ENCODE measurements at regions not wholly inside any gene's neighbourhood (a gene's known extent, or its start where the extent isn't known, plus 50 kb on each side); places are given as distances from the start of the nearest gene placed in this dataset.

- Histone ChIP-seq H3K27ac (no peak overlapping the region), H3K4me3 (no peak overlapping the region), H3K9me3 (replicated peaks in 1 of 3) (no peaks in the 10 kb centered on the region), H3K27me3 (no peaks in the 10 kb centered on the region), H3K4me1 (replicated peaks in 1 of 2) (no peaks in the 10 kb centered on the region), H3K36me3 (replicated peaks in 1 of 2) (no peaks in the 10 kb centered on the region)
- intact Hi-C loops (cut with DNase I): no loop called here
- WGBS, 4 donors: 74 to 88% (median 80%) methylated on average over 12 to 13 of the region's 13 CpGs
- no peak for TF ChIP-seq POLR2A (IDR thresholded peaks at IDR 0.05)
- no peak for TF ChIP-seq CTCF (IDR thresholded peaks at IDR 0.05)
- no peak for DNase-seq
Measured at GRCh38 chr22:49417833-49418232, 409.8 kb downstream of the BRD1 start.

- 80 to 91% (median 83%) methylated on average over 4 to 7 of the region's 7 CpGs for WGBS, 4 donors
- no peak for DNase-seq
- Histone ChIP-seq H3K27ac (no peak overlapping the region), H3K27me3 (no peaks in the 10 kb centered on the region), H3K4me3 (no peak overlapping the region), H3K4me1 (replicated peaks in 1 of 2) (no peaks in the 10 kb centered on the region), H3K9me3 (replicated peaks in 1 of 3) (no peaks in the 10 kb centered on the region), H3K36me3 (replicated peaks in 1 of 2) (no peaks in the 10 kb centered on the region)
- intact Hi-C loops (cut with DNase I): no loop called here
- no peak for TF ChIP-seq CTCF (IDR thresholded peaks at IDR 0.05)
- no peak for TF ChIP-seq POLR2A (IDR thresholded peaks at IDR 0.05)
Measured at GRCh38 chr22:49417326-49417725, 410.3 kb downstream of the BRD1 start.

GRCh38 chr22:49415151-49415951, 412.3 kb downstream of the BRD1 start:
- 53 to 66% (median 60%) methylated on average over 20 to 21 of the region's 21 CpGs for WGBS, 4 donors
- H3K27me3 ChIP-seq: no peaks in the 10 kb centered on the region
- H3K9me3 ChIP-seq (replicated peaks in 1 of 3): no peaks in the 10 kb centered on the region
- intact Hi-C loops (cut with DNase I): no loop called here
- no peaks in the 10 kb centered on the region for H3K36me3 ChIP-seq (replicated peaks in 1 of 2)
- no peak overlapping the region for H3K4me3 ChIP-seq
- TF ChIP-seq POLR2A (IDR thresholded peaks at IDR 0.05) (no peak), CTCF (IDR thresholded peaks at IDR 0.05) (no peak)
- H3K4me1 ChIP-seq (replicated peaks in 1 of 2): no peaks in the 10 kb centered on the region
- DNase-seq: no peak
- H3K27ac ChIP-seq: no peak overlapping the region

GRCh38 chr22:49413551-49413950, 414.1 kb downstream of the BRD1 start:
- no peaks in the 10 kb centered on the region for H3K4me1 ChIP-seq (replicated peaks in 1 of 2)
- H3K27ac ChIP-seq: no peak overlapping the region
- intact Hi-C loops (cut with DNase I): no loop called here
- H3K36me3 ChIP-seq (replicated peaks in 1 of 2): no peaks in the 10 kb centered on the region
- H3K4me3 ChIP-seq: no peak overlapping the region
- TF ChIP-seq CTCF (IDR thresholded peaks at IDR 0.05) (no peak), POLR2A (IDR thresholded peaks at IDR 0.05) (no peak)
- DNase-seq: no peak
- 56 to 83% (median 74%) methylated on average over 7 to 9 of the region's 9 CpGs for WGBS, 4 donors
- no peaks in the 10 kb centered on the region for H3K27me3 ChIP-seq
- no peaks in the 10 kb centered on the region for H3K9me3 ChIP-seq (replicated peaks in 1 of 3)

All from adrenal gland (tissue), 9 donors.